Adrenal gland (tissue), 9 donors: ENCODE measurements at regions not wholly inside any gene's neighbourhood (a gene's known extent, or its start where the extent isn't known, plus 50 kb on each side); places are given as distances from the start of the nearest gene placed in this dataset.

ENCODE experiments used
- DNase-seq, 7 donors: peaks; one replicate each; pipeline ENCODE4 v3.0.0-alpha.2; 2019 to 2020
- H3K27ac ChIP-seq, 5 donors: fragments of 200-600 bp; sonication (generic) in 4 of 5; 1 replicate in 3 of 5; 2 replicates in 2 of 5; pipeline versions ENCODE4 v1.5.1 to v1.8.0; 2016 to 2020; ENCODE audit warnings: mild to moderate bottlenecking in 1 of 5
- H3K27me3 ChIP-seq: fragments of 200-600 bp; 2 replicates; pipeline ENCODE4 v1.8.0; 2021
- H3K36me3 ChIP-seq, 2 donors: fragments of 200-600 bp; replicated peaks in 1 of 2; 1 replicate in 1 of 2; 2 replicates in 1 of 2; pipeline versions ENCODE4 v1.5.1 to v1.8.0; 2018 to 2022
- H3K4me1 ChIP-seq, 2 donors: fragments of 200-600 bp; replicated peaks in 1 of 2; 1 replicate in 1 of 2; 2 replicates in 1 of 2; pipeline versions ENCODE4 v1.5.1 to v1.8.0; 2018 to 2021
- H3K4me3 ChIP-seq, 4 donors: fragments of 200-600 bp; sonication (generic) in 3 of 4; one replicate each; pipeline ENCODE4 v1.5.1; 2016 to 2018
- H3K9me3 ChIP-seq, 3 donors: fragments of 200-600 bp; sonication (generic) in 1 of 3; replicated peaks in 1 of 3; 1 replicate in 2 of 3; 2 replicates in 1 of 3; pipeline versions ENCODE4 v1.5.1 to v1.8.0; 2016 to 2021
- CTCF ChIP-seq, 6 experiments: fragments of 450-650 bp in 4 of 6; fragments of 200-600 bp in 2 of 6; sonication (generic) in 1 of 6; IDR thresholded peaks; 1 replicate in 5 of 6; 2 replicates in 1 of 6; pipeline versions ENCODE4 v1.5.1 to v1.8.0; 2016 to 2021; ENCODE audit warnings: antibody characterized with exemption in 6 of 6, mild to moderate bottlenecking in 2 of 6, moderate library complexity in 1 of 6
- POLR2A ChIP-seq, 2 donors: fragments of 450-650 bp; IDR thresholded peaks; one replicate each; pipeline ENCODE4 v1.6.1; 2017; ENCODE audit warnings: antibody characterized with exemption in 2 of 2, mild to moderate bottlenecking in 2 of 2, moderate library complexity in 1 of 2
- WGBS, 4 donors: extraction: QIAGEN DNeasy Blood & Tissue Kit in 2 of 4; methylation state at CpG; one replicate each; pipeline versions ENCODE4 v1.1.5 to v1.1.7; 2013 to 2017; 5-methylcytosine and 5-hydroxymethylcytosine counted together
- intact Hi-C, 2 donors: fragments of 100-400 bp; cut with DNase I; formaldehyde crosslinking; loops; one replicate each; pipeline versions ENCODE4 v1.14.1 to v1.15.0; 2022 to 2023
- donor health status: healthy with polysubstance abuse.
- donor health status: Bipolar disorder and iron deficiency.
- donor health status: DM: yes; HTN: yes; CAD: no.
- donor health status: DM: no; HTN: no; CAD: no.
- donor health status: DM: no; HTN: no; CAD: no.

GRCh38 chr13:53436396-53436795 lies 407.8 kb downstream of the OLFM4 start:
- intact Hi-C loops = no loop called here
- TF ChIP-seq CTCF (IDR thresholded peaks at IDR 0.05) (no peak), POLR2A (IDR thresholded peaks at IDR 0.05) (no peak)
- Histone ChIP-seq H3K4me1 (no peaks in the 10 kb centered on the region), H3K36me3 (no peaks in the 10 kb centered on the region), H3K9me3 (no peaks in the 10 kb centered on the region), H3K4me3 (no peak overlapping the region), H3K27me3 (no peaks in the 10 kb centered on the region), H3K27ac (no peak overlapping the region)
- 29 to 36% (median 32%) methylated on average over 3 of the region's 3 CpGs for WGBS, 4 donors
- DNase-seq = no peak

- 91 to 95% (median 93%) methylated on average over 11 to 20 of the region's 20 CpGs for WGBS, 4 donors
- Histone ChIP-seq H3K4me3 (no peak overlapping the region), H3K9me3 (no peaks in the 10 kb centered on the region), H3K4me1 (no peaks in the 10 kb centered on the region), H3K27ac (no peak overlapping the region), H3K36me3 (no peaks in the 10 kb centered on the region), H3K27me3 (no peaks in the 10 kb centered on the region)
- TF ChIP-seq POLR2A (IDR thresholded peaks at IDR 0.05) = no peak
- intact Hi-C loops = no loop called here
- DNase-seq = no peak
These were observed 411.0 kb downstream of the OLFM4 start for GRCh38 chr13:53439439-53440225.

- no peak for DNase-seq
- H3K9me3 ChIP-seq = no peaks in the 10 kb centered on the region
- intact Hi-C loops = no loop called here
- no peaks in the 10 kb centered on the region for H3K4me1 ChIP-seq
- no peaks in the 10 kb centered on the region for H3K27me3 ChIP-seq
- no peaks in the 10 kb centered on the region for H3K36me3 ChIP-seq
- H3K27ac ChIP-seq = no peak overlapping the region
- WGBS, 4 donors = 66 to 85% (median 78%) methylated on average over 5 of the region's 5 CpGs
- TF ChIP-seq CTCF (IDR thresholded peaks at IDR 0.05) (no peak), POLR2A (IDR thresholded peaks at IDR 0.05) (no peak)
- no peak overlapping the region for H3K4me3 ChIP-seq
These were observed 414.4 kb downstream of the OLFM4 start for GRCh38 chr13:53442979-53443378.

GRCh38 chr13:53445686-53446085 lies 417.1 kb downstream of the OLFM4 start:
- no peak overlapping the region for H3K27ac ChIP-seq
- DNase-seq = no peak
- H3K9me3 ChIP-seq = no peaks in the 10 kb centered on the region
- H3K27me3 ChIP-seq = no peaks in the 10 kb centered on the region
- no peaks in the 10 kb centered on the region for H3K36me3 ChIP-seq
- no peak for TF ChIP-seq POLR2A (IDR thresholded peaks at IDR 0.05)
- TF ChIP-seq CTCF (IDR thresholded peaks at IDR 0.05) = no peak
- WGBS, 4 donors = 64 to 88% (median 75%) methylated on average over 1 of the region's 1 CpG
- H3K4me1 ChIP-seq = no peaks in the 10 kb centered on the region
- intact Hi-C loops = no loop called here
- no peak overlapping the region for H3K4me3 ChIP-seq

GRCh38 chr13:53447456-53447855 lies 418.8 kb downstream of the OLFM4 start:
- TF ChIP-seq CTCF (IDR thresholded peaks at IDR 0.05) = no peak
- TF ChIP-seq POLR2A (IDR thresholded peaks at IDR 0.05) = no peak
- 57 to 67% (median 59%) methylated on average over 4 of the region's 4 CpGs for WGBS, 4 donors

More at GRCh38 chr13:53447456-53447855, 418.8 kb downstream of the OLFM4 start:
- Histone ChIP-seq H3K36me3 (no peaks in the 10 kb centered on the region), H3K27me3 (no peaks in the 10 kb centered on the region), H3K9me3 (no peaks in the 10 kb centered on the region), H3K27ac (no peak overlapping the region), H3K4me3 (no peak overlapping the region), H3K4me1 (no peaks in the 10 kb centered on the region)
- no peak for DNase-seq
- intact Hi-C loops = no loop called here
